Ishikawa (cell line): ENCODE measurements at regions not wholly inside any gene's neighbourhood (a gene's known extent, or its start where the extent isn't known, plus 50 kb on each side); places are given as distances from the start of the nearest gene placed in this dataset.

Experiments used
- CEBPB ChIP-seq: IDR thresholded peaks from 2 replicates; pipeline ENCODE4 v1.6.1; 2012
- EGR1 ChIP-seq: IDR thresholded peaks from 2 replicates; pipeline ENCODE4 v1.6.1; 2012
- EP300 ChIP-seq: IDR thresholded peaks from 2 replicates; pipeline ENCODE4 v1.6.1; 2012; ENCODE audit warnings: borderline replicate concordance
- RAD21 ChIP-seq: IDR thresholded peaks from 2 replicates; pipeline ENCODE4 v1.6.1; 2012; ENCODE audit warnings: low read depth
- TCF12 ChIP-seq: IDR thresholded peaks from 2 replicates; pipeline ENCODE4 v1.6.1; 2012; ENCODE audit warnings: low read depth
- TEAD4 ChIP-seq: IDR thresholded peaks from 2 replicates; pipeline ENCODE4 v1.6.1; 2012
- YY1 ChIP-seq: IDR thresholded peaks from 2 replicates; pipeline ENCODE4 v1.6.1; 2012; ENCODE audit warnings: low read depth
- ZBTB7A ChIP-seq: IDR thresholded peaks from 2 replicates; pipeline ENCODE4 v1.6.1; 2012; ENCODE audit warnings: low read depth
- TF ChIP-seq, protein P1 (sequence below): IDR thresholded peaks from 2 replicates; pipeline ENCODE4 v1.6.1; 2012; ENCODE audit warnings: low read depth, mild to moderate bottlenecking
- TF ChIP-seq, protein P2 (sequence below): IDR thresholded peaks from 2 replicates; pipeline ENCODE4 v1.6.1; 2012

DNA sequence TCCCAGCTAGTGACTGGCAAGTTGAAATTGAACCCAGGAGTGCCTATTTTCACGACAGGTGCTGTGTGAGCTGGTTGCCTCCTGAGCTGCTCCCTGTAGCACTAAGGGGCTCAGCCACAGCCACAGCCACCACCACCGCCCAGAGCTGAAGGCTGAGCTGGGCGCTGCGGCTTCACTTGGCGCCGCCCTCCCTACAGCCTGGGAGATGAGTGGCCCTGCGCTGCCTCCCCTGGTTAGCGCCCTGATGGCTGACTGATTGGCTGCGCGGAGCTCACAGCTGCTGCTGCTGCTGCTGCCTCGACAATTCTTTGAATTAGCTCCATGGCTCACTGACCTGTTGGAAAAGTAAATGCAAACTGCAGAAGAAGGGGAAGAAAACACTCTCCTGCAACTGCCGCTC, 91.8 kb upstream of the TMEM132E start:
- TF ChIP-seq TCF12 (no peak), RAD21 (no peak), YY1 (no peak), ZBTB7A (no peak), EGR1 (no peak), EP300 (no peak), TEAD4 (no peak), CEBPB (no peak)
- TF ChIP-seq, protein P1, sequence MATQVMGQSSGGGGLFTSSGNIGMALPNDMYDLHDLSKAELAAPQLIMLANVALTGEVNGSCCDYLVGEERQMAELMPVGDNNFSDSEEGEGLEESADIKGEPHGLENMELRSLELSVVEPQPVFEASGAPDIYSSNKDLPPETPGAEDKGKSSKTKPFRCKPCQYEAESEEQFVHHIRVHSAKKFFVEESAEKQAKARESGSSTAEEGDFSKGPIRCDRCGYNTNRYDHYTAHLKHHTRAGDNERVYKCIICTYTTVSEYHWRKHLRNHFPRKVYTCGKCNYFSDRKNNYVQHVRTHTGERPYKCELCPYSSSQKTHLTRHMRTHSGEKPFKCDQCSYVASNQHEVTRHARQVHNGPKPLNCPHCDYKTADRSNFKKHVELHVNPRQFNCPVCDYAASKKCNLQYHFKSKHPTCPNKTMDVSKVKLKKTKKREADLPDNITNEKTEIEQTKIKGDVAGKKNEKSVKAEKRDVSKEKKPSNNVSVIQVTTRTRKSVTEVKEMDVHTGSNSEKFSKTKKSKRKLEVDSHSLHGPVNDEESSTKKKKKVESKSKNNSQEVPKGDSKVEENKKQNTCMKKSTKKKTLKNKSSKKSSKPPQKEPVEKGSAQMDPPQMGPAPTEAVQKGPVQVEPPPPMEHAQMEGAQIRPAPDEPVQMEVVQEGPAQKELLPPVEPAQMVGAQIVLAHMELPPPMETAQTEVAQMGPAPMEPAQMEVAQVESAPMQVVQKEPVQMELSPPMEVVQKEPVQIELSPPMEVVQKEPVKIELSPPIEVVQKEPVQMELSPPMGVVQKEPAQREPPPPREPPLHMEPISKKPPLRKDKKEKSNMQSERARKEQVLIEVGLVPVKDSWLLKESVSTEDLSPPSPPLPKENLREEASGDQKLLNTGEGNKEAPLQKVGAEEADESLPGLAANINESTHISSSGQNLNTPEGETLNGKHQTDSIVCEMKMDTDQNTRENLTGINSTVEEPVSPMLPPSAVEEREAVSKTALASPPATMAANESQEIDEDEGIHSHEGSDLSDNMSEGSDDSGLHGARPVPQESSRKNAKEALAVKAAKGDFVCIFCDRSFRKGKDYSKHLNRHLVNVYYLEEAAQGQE, result no peak
- TF ChIP-seq, protein P2, sequence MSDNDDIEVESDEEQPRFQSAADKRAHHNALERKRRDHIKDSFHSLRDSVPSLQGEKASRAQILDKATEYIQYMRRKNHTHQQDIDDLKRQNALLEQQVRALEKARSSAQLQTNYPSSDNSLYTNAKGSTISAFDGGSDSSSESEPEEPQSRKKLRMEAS, result no peak
